CD4-positive, alpha-beta T cell treated with Interleukin-6 at 100 ng/mL for 8 hours (primary cell): ENCODE measurements at regions not wholly inside any gene's neighbourhood (a gene's known extent, or its start where the extent isn't known, plus 50 kb on each side); places are given as distances from the start of the nearest gene placed in this dataset.

ENCODE experiments used
- DNase-seq: peaks from one replicate; pipeline ENCODE4 v3.0.0-alpha.2; 2020; ENCODE audit warnings: mixed read lengths, low spot score

GRCh38 chr18:27762054-27762453, 414.9 kb downstream of the CDH2 start:
- no peak for DNase-seq

GRCh38 chr18:27752944-27753343, 424.0 kb downstream of the CDH2 start:
- DNase-seq: no peak

- no peak for DNase-seq
These were observed 426.0 kb downstream of the CDH2 start for GRCh38 chr18:27750923-27751322.

- DNase-seq: no peak
These were observed 426.9 kb downstream of the CDH2 start for GRCh38 chr18:27750014-27750413.

DNA sequence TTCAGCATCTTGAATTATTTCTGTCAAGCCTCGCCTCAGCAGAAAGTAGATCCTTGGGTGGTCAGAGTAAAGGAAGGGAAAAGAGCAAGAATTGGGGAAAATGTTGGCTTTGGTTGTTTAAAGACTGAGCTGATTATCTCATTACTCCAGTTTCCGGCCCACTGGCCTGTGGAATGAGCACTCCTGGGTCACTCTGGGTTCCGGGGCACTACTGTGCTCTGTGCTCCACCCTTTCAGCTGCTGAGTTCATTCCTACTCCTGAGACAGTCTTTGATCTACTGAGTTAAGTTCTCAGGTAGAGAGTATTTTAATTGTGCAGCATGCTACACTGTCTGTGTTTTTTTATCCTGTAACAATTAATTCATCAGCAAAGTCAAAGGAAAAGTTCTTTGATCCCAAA, 427.7 kb downstream of the CDH2 start:
- DNase-seq: no peak

DNA sequence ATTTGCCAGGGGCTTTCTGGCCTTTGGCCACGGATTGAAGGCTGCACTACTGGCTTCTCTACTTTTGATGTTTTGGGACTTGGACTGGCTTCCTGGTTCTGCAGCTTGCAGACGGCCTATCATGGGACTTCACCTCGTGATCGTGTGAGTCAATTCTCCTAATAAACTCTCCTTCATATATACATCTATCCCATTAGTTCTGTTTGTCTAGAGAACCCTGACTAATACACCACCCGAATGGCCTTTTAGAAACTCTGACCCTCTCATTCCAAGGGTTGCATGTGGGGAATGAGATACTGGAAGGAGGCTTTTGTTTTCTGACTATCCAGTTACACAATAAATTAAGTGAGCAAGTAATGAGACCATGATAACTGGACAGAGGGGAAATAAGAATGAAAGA, 430.7 kb downstream of the CDH2 start:
- DNase-seq: no peak

DNA sequence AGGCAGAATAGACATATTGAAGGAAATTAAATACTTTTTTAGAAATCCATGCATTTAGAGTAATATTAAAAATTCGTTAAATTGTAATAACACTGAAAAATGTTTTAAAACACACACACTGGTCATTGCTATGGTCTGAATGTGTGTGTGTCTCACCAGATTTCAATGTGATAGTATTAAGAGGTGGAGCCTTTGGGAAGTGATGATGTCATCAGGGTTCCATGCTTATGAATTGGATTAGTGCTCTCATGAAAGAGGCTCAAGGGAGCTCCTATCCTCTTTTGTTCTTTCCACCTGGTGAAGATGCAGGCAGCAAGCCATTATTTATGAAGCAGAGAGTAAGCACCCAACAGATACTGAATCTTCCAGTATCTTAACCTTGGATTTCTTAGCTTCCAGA, 441.8 kb downstream of the CDH2 start:
- DNase-seq: no peak

DNA sequence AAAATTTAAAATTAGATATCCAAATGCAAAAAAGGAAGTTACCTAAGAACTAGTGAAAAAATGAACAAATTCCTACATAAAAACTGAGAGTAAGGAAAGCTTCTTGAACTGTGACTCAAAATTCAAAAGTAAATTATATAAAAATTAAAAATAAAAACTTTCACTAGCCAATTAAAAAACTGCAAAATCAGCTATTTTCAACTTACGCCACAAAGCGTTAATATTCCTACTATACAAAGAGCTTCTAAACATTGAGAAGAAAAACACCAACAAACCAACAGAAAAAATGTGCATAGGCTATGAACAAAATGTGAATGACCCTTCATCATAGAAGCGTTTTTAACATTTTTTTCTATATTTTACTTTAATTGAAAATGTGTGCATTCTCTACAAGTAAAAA, 445.7 kb downstream of the CDH2 start:
- no peak for DNase-seq

- no peak for DNase-seq
These were observed 448.3 kb downstream of the CDH2 start for GRCh38 chr18:27728659-27729058.

GRCh38 chr18:27724362-27724761, 452.6 kb downstream of the CDH2 start:
- no peak for DNase-seq

DNA sequence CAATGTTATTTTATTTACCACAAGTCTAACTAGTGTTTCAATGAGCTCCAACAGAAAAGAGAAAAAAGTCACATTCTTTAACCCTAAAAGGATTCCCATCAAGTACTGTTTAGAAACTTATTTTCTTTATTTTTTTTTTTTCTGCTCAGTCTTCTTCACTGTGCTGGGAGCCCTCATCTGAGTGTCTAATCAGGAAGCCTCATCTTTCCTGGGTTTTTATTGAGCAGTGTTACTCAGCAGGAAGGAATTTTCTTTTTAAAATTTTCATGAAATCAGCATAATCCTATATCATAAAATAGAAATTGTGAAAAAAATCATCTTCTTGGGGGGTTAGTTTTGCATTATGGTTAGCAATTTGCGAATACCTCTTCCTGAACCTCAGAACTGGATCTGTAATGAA, 453.8 kb downstream of the CDH2 start:
- no peak for DNase-seq

DNA sequence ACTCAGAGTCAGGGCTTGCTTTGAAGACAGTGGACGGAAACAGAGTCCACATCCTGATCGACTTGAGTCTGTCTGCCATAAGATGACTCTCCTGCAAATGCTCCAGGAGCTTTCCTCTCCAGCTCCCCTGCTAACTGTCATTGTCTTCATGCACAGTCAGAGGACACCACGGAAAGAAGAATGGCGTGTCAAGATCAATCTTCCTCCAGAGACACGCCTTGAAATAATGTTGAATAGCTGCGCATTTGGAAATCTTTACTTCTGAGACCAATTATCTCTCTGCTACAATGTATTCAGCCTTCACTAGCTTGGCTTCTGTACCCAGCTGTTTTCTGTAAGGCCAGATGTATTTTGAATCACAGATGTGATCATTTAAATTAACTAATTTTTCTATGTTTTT, 457.2 kb downstream of the CDH2 start:
- DNase-seq: no peak

GRCh38 chr18:27717816-27718215, 459.1 kb downstream of the CDH2 start:
- DNase-seq: no peak

- no peak for DNase-seq
These were observed 459.7 kb downstream of the CDH2 start for GRCh38 chr18:27717250-27717649.

DNA sequence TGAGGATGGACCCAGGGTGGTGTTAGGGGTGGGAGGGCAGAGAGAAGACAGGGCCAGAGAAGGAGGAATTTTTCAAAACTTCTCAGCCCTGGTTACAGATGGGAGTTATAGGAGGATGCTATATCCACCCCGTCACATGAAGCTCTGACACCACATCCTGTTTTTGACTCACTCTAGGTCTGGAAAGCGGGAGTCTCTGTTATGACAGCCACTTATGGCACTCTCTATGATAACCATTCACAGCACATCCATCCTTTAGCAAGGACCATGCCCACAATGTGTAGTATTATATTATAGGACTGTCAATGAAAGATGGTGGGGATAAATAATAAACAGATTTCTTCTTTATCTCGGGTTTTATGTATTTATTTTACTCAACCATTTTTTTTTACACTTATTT, 461.2 kb downstream of the CDH2 start:
- no peak for DNase-seq

GRCh38 chr18:27713738-27714095, 463.2 kb downstream of the CDH2 start:
- no peak for DNase-seq

DNA sequence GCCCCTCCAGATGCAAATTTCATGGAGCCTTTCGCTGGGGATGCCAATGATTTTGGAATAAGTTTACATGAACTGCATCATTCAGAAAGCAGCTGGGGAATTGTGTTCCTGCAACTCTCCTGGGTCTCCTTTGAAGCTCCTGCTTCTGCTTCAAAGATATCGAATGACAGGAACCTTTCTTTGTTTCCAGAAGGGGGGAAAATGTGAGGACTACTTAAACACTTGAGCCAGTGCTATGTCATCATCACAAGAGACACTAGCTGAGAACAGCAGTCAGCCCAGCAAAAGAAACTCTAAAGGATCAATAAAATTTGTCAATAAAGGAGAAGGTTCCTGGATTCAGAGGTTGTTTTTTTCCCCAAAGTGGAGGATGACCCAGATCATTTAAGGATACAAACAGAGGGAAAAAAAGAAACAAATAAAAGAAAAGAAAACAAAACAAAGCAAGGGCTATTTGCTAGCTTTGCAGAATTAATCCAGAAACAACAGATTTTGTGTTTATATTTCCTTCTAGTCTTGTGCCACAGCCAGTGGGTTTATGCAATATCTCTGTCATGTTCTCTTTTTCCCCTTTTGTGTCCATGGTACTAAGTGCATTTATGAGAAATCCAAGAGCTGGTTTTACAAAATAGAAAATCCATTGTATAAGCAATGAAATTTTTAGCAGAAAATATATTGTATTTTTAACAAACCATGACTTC, 463.7 kb downstream of the CDH2 start:
- DNase-seq: no peak

DNA sequence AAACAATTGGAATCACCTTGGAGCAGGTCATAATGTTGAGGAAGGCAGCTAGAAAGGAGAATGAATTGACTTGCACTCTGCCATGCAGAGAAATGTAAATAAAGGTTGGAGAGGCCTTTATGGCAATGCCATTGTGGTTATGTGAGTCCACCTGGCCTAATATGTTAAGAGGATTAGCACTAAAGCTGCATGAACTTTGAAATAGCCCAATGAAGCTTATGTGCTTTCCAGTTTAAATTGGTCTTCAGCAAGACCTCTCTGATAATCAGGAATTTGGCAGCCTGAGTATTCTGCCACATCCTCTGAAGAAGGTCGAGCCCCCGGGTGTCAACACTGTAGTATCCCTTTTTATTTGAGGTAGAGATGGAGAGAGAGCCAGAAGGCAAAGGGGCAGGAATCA, 464.9 kb downstream of the CDH2 start:
- DNase-seq: no peak

- no peak for DNase-seq
These were observed 465.5 kb downstream of the CDH2 start for GRCh38 chr18:27711382-27711781.

- DNase-seq: no peak
These were observed 467.6 kb downstream of the CDH2 start for GRCh38 chr18:27709344-27709743.

DNA sequence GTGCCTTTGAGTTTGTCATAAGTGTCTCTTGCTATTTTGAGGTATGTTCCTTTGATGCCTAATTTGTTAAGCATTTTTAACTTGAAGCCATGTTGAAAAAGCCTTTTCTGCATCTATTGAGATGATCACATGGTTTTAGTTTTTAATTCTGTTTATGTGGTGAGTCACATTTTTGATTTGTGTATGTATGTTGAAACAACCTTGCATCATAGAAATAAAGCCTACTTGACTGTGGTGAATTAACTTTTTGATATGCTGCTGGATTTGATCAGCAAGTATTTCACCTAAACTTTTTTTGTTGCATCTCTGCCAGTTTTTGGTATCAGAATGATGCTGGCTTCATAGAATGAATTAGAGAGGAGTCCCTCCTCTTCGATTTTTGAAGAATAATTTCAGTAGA, 469.7 kb downstream of the CDH2 start:
- DNase-seq: no peak

DNA sequence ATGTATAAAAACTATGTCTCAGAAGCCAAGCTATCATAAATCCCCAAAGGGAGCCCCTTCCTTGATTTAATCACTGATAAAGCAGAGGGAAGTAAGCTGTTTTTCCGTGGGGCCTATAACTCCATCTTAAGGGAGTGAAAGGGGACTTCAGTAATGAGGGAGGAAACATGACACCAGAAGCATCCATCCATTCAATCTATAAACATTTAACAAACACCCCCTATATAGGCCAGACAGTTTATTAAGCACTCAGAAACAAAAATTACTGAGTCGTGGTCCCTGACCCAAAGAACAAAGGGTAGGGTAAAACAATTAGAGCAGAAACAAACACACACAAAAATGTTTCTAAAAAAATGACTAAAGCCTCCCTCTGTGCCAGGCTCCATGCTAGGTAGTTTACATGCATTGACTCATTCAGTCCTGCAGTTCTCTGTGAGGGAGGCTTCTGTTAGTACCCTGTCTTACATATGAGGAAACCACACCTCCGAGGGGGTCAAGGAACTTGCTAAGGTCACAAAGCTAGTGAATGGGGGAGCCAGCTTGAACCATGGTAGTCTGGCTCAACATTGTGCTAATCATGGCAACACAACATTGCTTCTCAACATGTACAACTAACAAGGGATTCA, 472.1 kb downstream of the CDH2 start:
- DNase-seq: no peak

- DNase-seq: no peak
These were observed 477.8 kb downstream of the CDH2 start for GRCh38 chr18:27699137-27699536.

GRCh38 chr18:27696148-27696547, 480.8 kb downstream of the CDH2 start:
- DNase-seq: no peak
